SK-N-MC (cell line): ENCODE measurements at regions not wholly inside any gene's neighbourhood (a gene's known extent, or its start where the extent isn't known, plus 50 kb on each side); places are given as distances from the start of the nearest gene placed in this dataset.

Source experiments
- EZH2 ChIP-seq: fragments of 200-600 bp; sonication (generic); IDR thresholded peaks from one replicate; pipeline ENCODE4 v1.6.1; 2017; ENCODE audit warnings: antibody characterized with exemption
- POLR2AphosphoS5 ChIP-seq: IDR thresholded peaks from 2 replicates; pipeline ENCODE4 v1.6.1; 2012; ENCODE audit warnings: mild to moderate bottlenecking, low read depth, low read length, borderline replicate concordance

DNA sequence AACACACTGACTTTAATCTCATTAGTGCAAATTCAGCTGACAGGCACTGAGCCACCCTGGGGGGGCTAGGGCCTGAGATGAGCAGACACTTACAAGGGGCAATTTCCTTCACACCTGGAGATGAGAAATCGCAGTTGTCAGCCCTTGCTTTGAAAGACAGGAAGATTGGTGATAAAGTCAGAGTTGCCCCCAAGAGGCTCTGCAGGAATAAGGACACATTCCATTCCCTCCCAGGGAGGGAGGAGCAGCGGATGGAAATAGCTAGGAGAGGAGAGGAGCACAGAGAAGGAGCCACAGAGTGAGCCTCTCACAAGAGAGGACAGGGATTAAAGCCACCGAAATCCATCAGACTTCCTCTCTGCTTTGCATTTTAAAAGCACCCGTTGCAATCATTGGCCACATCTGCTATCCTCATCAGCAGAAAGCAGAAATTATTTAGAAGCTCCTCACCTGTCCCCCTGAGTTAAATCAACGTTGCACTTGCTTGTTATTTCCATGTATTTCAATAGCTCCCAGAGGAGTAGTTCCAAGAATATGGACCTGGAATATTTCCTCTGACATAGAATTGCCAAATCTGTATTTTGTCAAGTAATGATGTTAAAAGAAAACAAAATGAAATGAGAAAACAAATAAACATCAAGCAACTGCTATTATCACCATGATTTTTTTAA, 213.7 kb downstream of the BARX2 start:
- no peak for TF ChIP-seq POLR2AphosphoS5
- TF ChIP-seq EZH2: no peak
